ENCODE measurements at regions not wholly inside any gene's neighbourhood (a gene's known extent, or its start where the extent isn't known, plus 50 kb on each side); places are given as distances from the start of the nearest gene placed in this dataset.
"Not testable (repeated sequence)": the region's sequence is repeated elsewhere in the genome, so short reads cannot be mapped to it uniquely, and the experiment has no call there.

GRCh38 chr15:92817339-92817886 lies 82.7 kb upstream of the CHD2 start:
- Histone ChIP-seq H3K4me3 (ENCODE audit: low read depth in 1 of 2, low read length in 2 of 2) (no peak overlapping the region), H3K27ac (ENCODE audit: low read length) (no peak overlapping the region), H3K27me3 (ENCODE audit: low read depth, low read length) (no peaks in the 10 kb centered on the region), H3K36me3 (ENCODE audit: control insufficient read depth in 1 of 2, insufficient read depth in 2 of 2, low read length in 2 of 2) (no peaks in the 10 kb centered on the region), H3K4me1 (ENCODE audit: control insufficient read depth in 1 of 2, insufficient read depth in 2 of 2, low read length in 2 of 2) (peaks cover 0 to 4% of the 10 kb centered on the region in 2 donors), H3K9me3 (ENCODE audit: control insufficient read depth in 1 of 2, low read length in 2 of 2) (no peaks in the 10 kb centered on the region)

GRCh38 chr15:92818651-92819277 lies 81.4 kb upstream of the CHD2 start:
- Histone ChIP-seq H3K27me3 (ENCODE audit: low read depth, low read length) (no peaks in the 10 kb centered on the region), H3K9me3 (ENCODE audit: control insufficient read depth in 1 of 2, low read length in 2 of 2) (no peaks in the 10 kb centered on the region), H3K4me1 (ENCODE audit: control insufficient read depth in 1 of 2, insufficient read depth in 2 of 2, low read length in 2 of 2) (peaks cover 0 to 4% of the 10 kb centered on the region in 2 donors), H3K4me3 (ENCODE audit: low read depth in 1 of 2, low read length in 2 of 2) (peak overlapping the region in 1 of 2 donors; percentile 45), H3K36me3 (ENCODE audit: control insufficient read depth in 1 of 2, insufficient read depth in 2 of 2, low read length in 2 of 2) (no peaks in the 10 kb centered on the region), H3K27ac (ENCODE audit: low read length) (no peak overlapping the region)

- peak overlapping the region; percentile 90 for H3K27ac ChIP-seq (ENCODE audit: low read length)
- peak overlapping the region; percentile 45 to 83 for H3K4me3 ChIP-seq (ENCODE audit: low read depth in 1 of 2, low read length in 2 of 2)
- H3K27me3 ChIP-seq (ENCODE audit: low read depth, low read length): no peaks in the 10 kb centered on the region
- no peaks in the 10 kb centered on the region for H3K9me3 ChIP-seq (ENCODE audit: control insufficient read depth in 1 of 2, low read length in 2 of 2)
- no peaks in the 10 kb centered on the region for H3K36me3 ChIP-seq (ENCODE audit: control insufficient read depth in 1 of 2, insufficient read depth in 2 of 2, low read length in 2 of 2)
- H3K4me1 ChIP-seq (ENCODE audit: control insufficient read depth in 1 of 2, insufficient read depth in 2 of 2, low read length in 2 of 2): peaks cover 0 to 4% of the 10 kb centered on the region in 2 donors
These were observed 80.6 kb upstream of the CHD2 start for GRCh38 chr15:92819278-92820235.

- H3K4me3 ChIP-seq (ENCODE audit: low read depth in 1 of 2, low read length in 2 of 2): peak overlapping the region; percentile 45 to 83
- no peaks in the 10 kb centered on the region for H3K36me3 ChIP-seq (ENCODE audit: control insufficient read depth in 1 of 2, insufficient read depth in 2 of 2, low read length in 2 of 2)
- H3K9me3 ChIP-seq (ENCODE audit: control insufficient read depth in 1 of 2, low read length in 2 of 2): no peaks in the 10 kb centered on the region
- H3K27ac ChIP-seq (ENCODE audit: low read length): peak overlapping the region; percentile 90
- H3K4me1 ChIP-seq (ENCODE audit: control insufficient read depth in 1 of 2, insufficient read depth in 2 of 2, low read length in 2 of 2): peaks cover 0 to 4% of the 10 kb centered on the region in 2 donors
- no peaks in the 10 kb centered on the region for H3K27me3 ChIP-seq (ENCODE audit: low read depth, low read length)
These were observed 79.7 kb upstream of the CHD2 start for GRCh38 chr15:92820236-92821021.

GRCh38 chr15:92821491-92822116 lies 78.5 kb upstream of the CHD2 start:
- H3K9me3 ChIP-seq (ENCODE audit: control insufficient read depth in 1 of 2, low read length in 2 of 2): no peaks in the 10 kb centered on the region
- H3K36me3 ChIP-seq (ENCODE audit: control insufficient read depth in 1 of 2, insufficient read depth in 2 of 2, low read length in 2 of 2): no peaks in the 10 kb centered on the region
- no peak overlapping the region for H3K27ac ChIP-seq (ENCODE audit: low read length)
- H3K4me1 ChIP-seq (ENCODE audit: control insufficient read depth in 1 of 2, insufficient read depth in 2 of 2, low read length in 2 of 2): peaks cover 0 to 4% of the 10 kb centered on the region in 2 donors
- no peak overlapping the region for H3K4me3 ChIP-seq (ENCODE audit: low read depth in 1 of 2, low read length in 2 of 2)
- H3K27me3 ChIP-seq (ENCODE audit: low read depth, low read length): no peaks in the 10 kb centered on the region

- Histone ChIP-seq H3K9me3 (ENCODE audit: control insufficient read depth in 1 of 2, low read length in 2 of 2) (no peaks in the 10 kb centered on the region), H3K27me3 (ENCODE audit: low read depth, low read length) (no peaks in the 10 kb centered on the region), H3K27ac (ENCODE audit: low read length) (no peak overlapping the region), H3K4me1 (ENCODE audit: control insufficient read depth in 1 of 2, insufficient read depth in 2 of 2, low read length in 2 of 2) (peaks cover 0 to 4% of the 10 kb centered on the region in 2 donors), H3K36me3 (ENCODE audit: control insufficient read depth in 1 of 2, insufficient read depth in 2 of 2, low read length in 2 of 2) (no peaks in the 10 kb centered on the region), H3K4me3 (ENCODE audit: low read depth in 1 of 2, low read length in 2 of 2) (no peak overlapping the region)
These were observed 77.6 kb upstream of the CHD2 start for GRCh38 chr15:92822216-92823144.

GRCh38 chr15:92825985-92826384 lies 74.1 kb upstream of the CHD2 start:
- H3K4me3 ChIP-seq (ENCODE audit: low read depth in 1 of 2, low read length in 2 of 2): no peak overlapping the region

GRCh38 chr15:92827991-92828390 lies 72.1 kb upstream of the CHD2 start:
- H3K4me3 ChIP-seq (ENCODE audit: low read depth in 1 of 2, low read length in 2 of 2); H3K27me3 ChIP-seq (ENCODE audit: low read depth, low read length): not testable (repeated sequence)
- H3K4me1 ChIP-seq (ENCODE audit: control insufficient read depth in 1 of 2, insufficient read depth in 2 of 2, low read length in 2 of 2): peaks cover 11 to 24% of the 10 kb centered on the region in 2 donors

More at GRCh38 chr15:92825985-92826384, 74.1 kb upstream of the CHD2 start:
- H3K27me3 ChIP-seq (ENCODE audit: low read depth, low read length): no peaks in the 10 kb centered on the region
- H3K27ac ChIP-seq (ENCODE audit: low read length): no peak overlapping the region
- H3K9me3 ChIP-seq (ENCODE audit: control insufficient read depth in 1 of 2, low read length in 2 of 2): no peaks in the 10 kb centered on the region
- peaks cover 2 to 6% of the 10 kb centered on the region in 2 donors for H3K4me1 ChIP-seq (ENCODE audit: control insufficient read depth in 1 of 2, insufficient read depth in 2 of 2, low read length in 2 of 2)
- H3K36me3 ChIP-seq (ENCODE audit: control insufficient read depth in 1 of 2, insufficient read depth in 2 of 2, low read length in 2 of 2): no peaks in the 10 kb centered on the region

GRCh38 chr15:92829875-92830274 lies 70.2 kb upstream of the CHD2 start:
- Histone ChIP-seq H3K36me3 (ENCODE audit: control insufficient read depth in 1 of 2, insufficient read depth in 2 of 2, low read length in 2 of 2) (peaks cover 0 to 3% of the 10 kb centered on the region in 2 donors), H3K4me1 (ENCODE audit: control insufficient read depth in 1 of 2, insufficient read depth in 2 of 2, low read length in 2 of 2) (peaks cover 15 to 34% of the 10 kb centered on the region in 2 donors), H3K27ac (ENCODE audit: low read length) (no peak overlapping the region), H3K27me3 (ENCODE audit: low read depth, low read length) (no peaks in the 10 kb centered on the region), H3K9me3 (ENCODE audit: control insufficient read depth in 1 of 2, low read length in 2 of 2) (no peaks in the 10 kb centered on the region), H3K4me3 (ENCODE audit: low read depth in 1 of 2, low read length in 2 of 2) (no peak overlapping the region)

More at GRCh38 chr15:92827991-92828390, 72.1 kb upstream of the CHD2 start:
- H3K27ac ChIP-seq (ENCODE audit: low read length); H3K36me3 ChIP-seq (ENCODE audit: control insufficient read depth in 1 of 2, insufficient read depth in 2 of 2, low read length in 2 of 2); H3K9me3 ChIP-seq (ENCODE audit: control insufficient read depth in 1 of 2, low read length in 2 of 2): not testable (repeated sequence)

- no peaks in the 10 kb centered on the region for H3K9me3 ChIP-seq (ENCODE audit: control insufficient read depth in 1 of 2, low read length in 2 of 2)
- H3K27me3 ChIP-seq (ENCODE audit: low read depth, low read length): no peaks in the 10 kb centered on the region
- peaks cover 0 to 3% of the 10 kb centered on the region in 2 donors for H3K36me3 ChIP-seq (ENCODE audit: control insufficient read depth in 1 of 2, insufficient read depth in 2 of 2, low read length in 2 of 2)
- H3K27ac ChIP-seq (ENCODE audit: low read length): peak overlapping the region; percentile 92
- peaks cover 15 to 34% of the 10 kb centered on the region in 2 donors for H3K4me1 ChIP-seq (ENCODE audit: control insufficient read depth in 1 of 2, insufficient read depth in 2 of 2, low read length in 2 of 2)
- H3K4me3 ChIP-seq (ENCODE audit: low read depth in 1 of 2, low read length in 2 of 2): peak overlapping the region; percentile 22 to 51
These were observed 68.8 kb upstream of the CHD2 start for GRCh38 chr15:92831336-92831654.
